CD4-positive, alpha-beta T cell (primary cell): ENCODE measurements at regions not wholly inside any gene's neighbourhood (a gene's known extent, or its start where the extent isn't known, plus 50 kb on each side); places are given as distances from the start of the nearest gene placed in this dataset.

ENCODE experiments used
- ATAC-seq: fragments of 200-7000 bp; cut with Tn5 transposase; one replicate; pipeline ENCODE4 v1.10.0; 2022; ENCODE audit warnings: mild to moderate bottlenecking; ENCODE audit not compliant: poor library complexity
- CTCF ChIA-PET: fragments of 350-600 bp; sonication (Branson Sonifier 250); formaldehyde crosslinking; loops from one replicate; lab custom pipeline; 2021; ENCODE audit warnings: antibody characterized with exemption, inconsistent platforms; lab: Charles Lee
- POLR2A ChIA-PET: fragments of 350-600 bp; sonication (Branson Sonifier 250); formaldehyde crosslinking; loops from one replicate; lab custom pipeline; 2021; ENCODE audit warnings: antibody characterized with exemption, inconsistent platforms; lab: Charles Lee
- DNase-seq, 14 experiments: peaks; one replicate each; pipeline ENCODE4 v3.0.0-alpha.2; 2013 to 2020; ENCODE audit warnings: mixed read lengths in 2 of 14
- H3K27ac ChIP-seq, 2 donors: one replicate each; pipeline versions ENCODE4 v1.5.1 to v1.7.0; 2013; ENCODE audit warnings: low read length in 2 of 2, low read depth in 1 of 2, mild to moderate bottlenecking in 1 of 2
- H3K27me3 ChIP-seq, 2 experiments: 1 replicate in 1 of 2; 2 replicates in 1 of 2; pipeline versions ENCODE4 v1.6.1 to v1.7.0; 2013; ENCODE audit warnings: low read length in 2 of 2, control low read depth in 1 of 2, mild to moderate bottlenecking in 1 of 2, moderate library complexity in 1 of 2; ENCODE audit not compliant: insufficient read depth in 2 of 2, control insufficient read depth in 1 of 2
- H3K36me3 ChIP-seq: one replicate; pipeline ENCODE4 v1.6.1; 2013; ENCODE audit warnings: low read length, control low read depth; ENCODE audit not compliant: insufficient read depth
- H3K4me1 ChIP-seq: one replicate; pipeline ENCODE4 v1.6.1; 2013; ENCODE audit warnings: low read length, control low read depth; ENCODE audit not compliant: insufficient read depth
- H3K4me3 ChIP-seq: one replicate; pipeline ENCODE4 v1.5.1; 2013; ENCODE audit warnings: mild to moderate bottlenecking, low read length, moderate library complexity
- H3K9me3 ChIP-seq, 2 experiments: 1 replicate in 1 of 2; 2 replicates in 1 of 2; pipeline versions ENCODE4 v1.6.1 to v1.7.0; 2013; ENCODE audit warnings: low read length in 2 of 2, mild to moderate bottlenecking in 2 of 2, control low read depth in 1 of 2, moderate library complexity in 1 of 2; ENCODE audit not compliant: control insufficient read depth in 1 of 2, insufficient read depth in 1 of 2
- H3K27ac Mint-ChIP-seq: one replicate; pipeline ENCODE4 v1.8.0; 2020; ENCODE audit warnings: mixed read lengths
- H3K27me3 Mint-ChIP-seq: one replicate; pipeline ENCODE4 v1.8.0; 2021; ENCODE audit warnings: mixed read lengths
- H3K36me3 Mint-ChIP-seq: one replicate; pipeline ENCODE4 v1.8.0; 2021; ENCODE audit warnings: low read depth, mixed read lengths
- H3K4me1 Mint-ChIP-seq: one replicate; pipeline ENCODE4 v1.8.0; 2021; ENCODE audit warnings: low read depth, mixed read lengths
- H3K4me3 Mint-ChIP-seq: one replicate; pipeline ENCODE4 v1.8.0; 2020; ENCODE audit warnings: mild to moderate bottlenecking, mixed read lengths
- H3K9me3 Mint-ChIP-seq: one replicate; pipeline ENCODE4 v1.8.0; 2020; ENCODE audit warnings: mixed read lengths
- intact Hi-C, 2 experiments: fragments of 100-400 bp; cut with DNase I in 1 of 2; cut with micrococcal nuclease in 1 of 2; formaldehyde crosslinking; loops; one replicate each; pipeline versions ENCODE4 v1.15.1 to v1.9.0; 2023 to 2025; cut with DNase I, micrococcal nuclease
- TF ChIP-seq, protein P1 (sequence below): fragments of 200-600 bp; IDR thresholded peaks from one replicate; pipeline ENCODE4 v1.8.0; 2022; ENCODE audit warnings: antibody characterized with exemption, mild to moderate bottlenecking

DNA sequence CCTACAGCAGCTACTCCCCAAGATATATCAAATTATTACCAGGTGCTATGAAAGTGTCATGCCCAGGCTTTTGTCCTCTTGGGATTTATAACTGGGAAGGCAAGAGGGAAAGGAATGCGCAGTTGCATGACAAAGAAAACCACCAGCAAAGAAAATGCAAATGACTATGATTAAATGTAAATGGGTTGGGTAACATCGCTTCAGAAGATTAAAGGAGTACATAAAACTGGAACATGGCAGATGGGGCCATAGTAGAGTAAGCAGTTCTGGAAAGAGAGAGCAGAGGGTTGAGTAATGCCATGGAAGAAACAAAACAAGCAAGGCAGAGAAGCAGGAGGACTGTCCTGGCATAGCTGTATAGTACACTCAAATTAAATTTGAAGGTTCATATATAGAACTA is 493.1 kb downstream of the NOVA1 start:
- ChIA-PET CTCF (no interaction called here), POLR2A (no interaction called here)
- TF ChIP-seq, protein P1, sequence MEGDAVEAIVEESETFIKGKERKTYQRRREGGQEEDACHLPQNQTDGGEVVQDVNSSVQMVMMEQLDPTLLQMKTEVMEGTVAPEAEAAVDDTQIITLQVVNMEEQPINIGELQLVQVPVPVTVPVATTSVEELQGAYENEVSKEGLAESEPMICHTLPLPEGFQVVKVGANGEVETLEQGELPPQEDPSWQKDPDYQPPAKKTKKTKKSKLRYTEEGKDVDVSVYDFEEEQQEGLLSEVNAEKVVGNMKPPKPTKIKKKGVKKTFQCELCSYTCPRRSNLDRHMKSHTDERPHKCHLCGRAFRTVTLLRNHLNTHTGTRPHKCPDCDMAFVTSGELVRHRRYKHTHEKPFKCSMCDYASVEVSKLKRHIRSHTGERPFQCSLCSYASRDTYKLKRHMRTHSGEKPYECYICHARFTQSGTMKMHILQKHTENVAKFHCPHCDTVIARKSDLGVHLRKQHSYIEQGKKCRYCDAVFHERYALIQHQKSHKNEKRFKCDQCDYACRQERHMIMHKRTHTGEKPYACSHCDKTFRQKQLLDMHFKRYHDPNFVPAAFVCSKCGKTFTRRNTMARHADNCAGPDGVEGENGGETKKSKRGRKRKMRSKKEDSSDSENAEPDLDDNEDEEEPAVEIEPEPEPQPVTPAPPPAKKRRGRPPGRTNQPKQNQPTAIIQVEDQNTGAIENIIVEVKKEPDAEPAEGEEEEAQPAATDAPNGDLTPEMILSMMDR = no peak
- peaks cover 0 to 17% of the 10 kb centered on the region in 2 experiments for H3K9me3 ChIP-seq
- H3K27me3 ChIP-seq = no peaks in the 10 kb centered on the region
- DNase-seq (no peak), ATAC-seq (no peak)
- intact Hi-C loops = no loop called here
- H3K27me3 Mint-ChIP-seq = no peaks in the 10 kb centered on the region
- H3K27ac Mint-ChIP-seq = no peak overlapping the region
- H3K36me3 ChIP-seq = no peaks in the 10 kb centered on the region
- H3K9me3 Mint-ChIP-seq = peaks cover 4% of the 10 kb centered on the region
- no peaks in the 10 kb centered on the region for H3K36me3 Mint-ChIP-seq
- H3K4me3 Mint-ChIP-seq = no peak overlapping the region
- no peak overlapping the region for H3K4me3 ChIP-seq
- H3K27ac ChIP-seq = no peak overlapping the region
- H3K4me1 Mint-ChIP-seq = no peaks in the 10 kb centered on the region
- H3K4me1 ChIP-seq = no peaks in the 10 kb centered on the region

DNA sequence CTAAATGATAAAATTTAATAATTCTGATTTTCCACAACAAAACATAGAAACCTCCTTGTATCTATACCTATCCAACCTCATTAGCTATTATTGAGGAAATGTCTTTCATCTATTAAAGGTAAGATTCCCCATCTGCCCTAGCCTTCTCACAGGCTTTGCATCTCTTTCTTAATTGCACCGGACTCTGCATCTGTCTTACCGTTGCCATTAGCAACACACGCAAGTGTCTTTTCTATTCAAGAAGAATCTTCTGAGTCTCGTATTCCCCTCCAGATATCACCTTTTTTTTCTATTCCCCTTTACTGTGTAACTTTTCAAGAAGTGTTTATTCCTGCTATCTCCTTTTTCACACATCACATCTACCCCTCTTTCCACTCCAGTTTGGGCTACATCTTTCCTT is 500.0 kb downstream of the NOVA1 start:
- Histone ChIP-seq H3K27ac (no peak overlapping the region), H3K4me3 (no peak overlapping the region), H3K27me3 (no peaks in the 10 kb centered on the region), H3K9me3 (peaks cover 0 to 6% of the 10 kb centered on the region in 2 experiments), H3K36me3 (no peaks in the 10 kb centered on the region), H3K4me1 (no peaks in the 10 kb centered on the region)
- DNase-seq = no peak
- no peaks in the 10 kb centered on the region for H3K27me3 Mint-ChIP-seq
- peaks cover 16% of the 10 kb centered on the region for H3K9me3 Mint-ChIP-seq
- H3K27ac Mint-ChIP-seq = no peak overlapping the region
- H3K4me1 Mint-ChIP-seq = no peaks in the 10 kb centered on the region
- ATAC-seq = no peak
- TF ChIP-seq, protein P1 = no peak
- intact Hi-C loops = no loop called here
- POLR2A ChIA-PET = interaction anchor here (0.6 kb wide), 1 partner anchor 16 kb away, joined by 3 read pairs; no protein-coding TSS in a partner anchor
- H3K4me3 Mint-ChIP-seq = no peak overlapping the region
- CTCF ChIA-PET = no interaction called here
- H3K36me3 Mint-ChIP-seq = no peaks in the 10 kb centered on the region

DNA sequence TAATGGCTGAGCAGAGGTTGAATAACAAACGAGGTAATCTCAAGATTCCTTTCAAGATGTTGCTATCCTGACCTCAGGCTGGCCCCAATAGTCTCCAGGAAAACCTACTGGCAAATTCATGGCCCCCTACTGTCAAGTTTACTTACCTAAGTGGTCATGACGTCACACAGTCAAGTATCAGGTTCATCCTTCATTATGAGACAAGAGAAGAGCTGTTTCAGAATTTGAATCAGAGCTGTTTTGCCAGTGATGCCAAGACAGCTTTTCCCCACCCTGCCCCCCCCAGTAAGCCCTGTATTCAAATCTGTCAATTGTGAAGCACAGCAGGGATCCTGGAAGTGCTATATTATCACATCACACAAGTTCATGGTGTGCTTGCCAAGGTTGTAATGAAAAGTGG is 509.6 kb downstream of the NOVA1 start:
- Mint-ChIP-seq H3K4me3 (no peak overlapping the region), H3K27ac (no peak overlapping the region), H3K4me1 (no peaks in the 10 kb centered on the region), H3K9me3 (peaks cover 14% of the 10 kb centered on the region), H3K27me3 (no peaks in the 10 kb centered on the region), H3K36me3 (no peaks in the 10 kb centered on the region)
- intact Hi-C loops = no loop called here
- POLR2A ChIA-PET = no interaction called here
- DNase-seq (no peak), ATAC-seq (no peak)
- no peaks in the 10 kb centered on the region for H3K4me1 ChIP-seq
- peaks cover 3% of the 10 kb centered on the region in 2 experiments for H3K9me3 ChIP-seq
- no peaks in the 10 kb centered on the region for H3K36me3 ChIP-seq
- H3K27me3 ChIP-seq = no peaks in the 10 kb centered on the region
- TF ChIP-seq, protein P1 = no peak
- no peak overlapping the region for H3K4me3 ChIP-seq
- H3K27ac ChIP-seq = no peak overlapping the region
- CTCF ChIA-PET = no interaction called here
